ENCODE measurements at regions not wholly inside any gene's neighbourhood (a gene's known extent, or its start where the extent isn't known, plus 50 kb on each side); places are given as distances from the start of the nearest gene placed in this dataset.

GRCh38 chr13:47415048-47415447 is 518.2 kb upstream of the HTR2A start:
- intact Hi-C loops (cut with DNase I): no loop called here
- DNase-seq: no peak

GRCh38 chr13:47413526-47413925 is 516.7 kb upstream of the HTR2A start:
- DNase-seq: no peak
- intact Hi-C loops (cut with DNase I): no loop called here

DNA sequence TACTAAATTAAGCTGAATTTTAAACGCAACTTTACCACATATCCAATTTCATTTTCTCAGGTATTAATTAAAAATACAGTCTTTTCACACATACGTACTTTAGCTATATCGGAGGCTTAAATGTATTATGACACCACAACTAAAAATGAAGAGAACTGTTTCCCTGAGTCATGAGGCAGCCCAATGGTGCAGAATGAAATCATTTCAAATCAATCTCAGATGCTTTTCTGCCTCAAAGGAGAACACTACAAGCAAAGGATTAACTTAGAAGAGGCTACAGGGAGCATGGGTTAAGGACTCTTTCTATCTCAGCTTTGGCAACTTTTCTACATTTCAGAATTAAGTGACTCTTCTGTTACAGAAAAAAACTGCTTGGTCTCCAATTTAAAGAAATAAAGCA is 516.3 kb upstream of the HTR2A start:
- intact Hi-C loops (cut with DNase I): no loop called here

GRCh38 chr13:47409778-47410177 is 512.9 kb upstream of the HTR2A start:
- intact Hi-C loops (cut with DNase I): no loop called here
- no peak for DNase-seq

More for the DNA sequence above, 516.3 kb upstream of the HTR2A start:
- DNase-seq: no peak

DNA sequence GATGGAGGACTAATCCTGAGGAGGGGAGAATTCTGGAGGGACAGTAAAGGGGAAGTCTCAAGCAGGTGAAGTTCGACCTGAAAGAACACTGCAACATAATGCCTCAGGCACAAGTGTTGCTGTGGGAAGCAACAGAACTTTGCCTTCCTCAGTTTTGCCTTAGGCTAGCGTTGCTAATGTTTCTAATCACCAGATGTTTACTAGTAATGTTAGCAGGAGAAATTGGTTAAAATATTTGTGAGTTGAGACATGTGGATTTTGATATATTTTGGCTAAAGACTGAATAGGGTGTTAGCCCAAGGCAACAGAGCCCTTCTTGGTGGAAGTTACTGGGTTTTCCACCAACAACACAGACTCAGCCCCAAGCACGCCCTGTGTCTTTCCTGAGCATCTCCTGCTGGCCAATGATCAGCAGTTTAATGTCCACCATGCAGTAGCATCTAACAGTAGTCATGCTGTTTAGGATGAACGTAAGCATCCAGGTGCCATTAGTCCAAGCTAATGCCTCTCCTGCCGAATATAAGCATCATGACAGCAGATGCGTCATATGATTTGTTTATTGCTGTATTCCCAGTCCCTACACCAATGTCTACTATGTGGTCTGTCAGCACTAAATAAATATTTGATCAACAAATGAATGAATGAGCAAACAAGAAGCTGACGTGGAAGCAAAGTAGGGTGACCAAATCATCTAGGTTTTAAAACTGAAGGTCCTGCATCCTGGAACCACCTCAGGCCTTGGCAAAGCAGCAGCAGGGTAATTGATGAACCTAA is 511.9 kb upstream of the HTR2A start:
- DNase-seq: no peak
- intact Hi-C loops (cut with DNase I): no loop called here

- peak in 4 of 42 donors; percentile 1 to 16 (median 8) for DNase-seq
- intact Hi-C loops (cut with DNase I): no loop called here
Observed at GRCh38 chr13:47407808-47408207, 511.0 kb upstream of the HTR2A start.

- intact Hi-C loops (cut with DNase I): no loop called here
Observed at GRCh38 chr13:47399599-47399998, 502.7 kb upstream of the HTR2A start.

DNA sequence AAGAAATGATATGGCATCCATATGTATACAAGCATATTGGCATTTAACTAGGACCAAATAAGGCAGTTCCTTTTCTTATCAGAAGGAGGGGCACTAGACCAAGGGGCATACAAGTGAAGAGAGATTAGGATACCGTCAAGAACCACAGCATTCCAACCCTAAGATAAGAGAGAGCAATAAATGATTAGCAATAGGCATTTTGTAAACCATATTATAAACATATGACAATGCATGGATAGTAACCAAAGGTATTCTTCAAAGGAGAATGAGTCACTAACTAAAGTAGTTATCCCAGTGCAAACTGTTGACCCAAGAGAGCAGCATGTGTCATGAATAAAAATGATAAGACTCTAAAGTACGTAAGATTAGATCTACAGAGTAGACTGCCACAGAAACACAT is 500.9 kb upstream of the HTR2A start:
- DNase-seq: no peak

More at GRCh38 chr13:47399599-47399998, 502.7 kb upstream of the HTR2A start:
- no peak for DNase-seq

DNA sequence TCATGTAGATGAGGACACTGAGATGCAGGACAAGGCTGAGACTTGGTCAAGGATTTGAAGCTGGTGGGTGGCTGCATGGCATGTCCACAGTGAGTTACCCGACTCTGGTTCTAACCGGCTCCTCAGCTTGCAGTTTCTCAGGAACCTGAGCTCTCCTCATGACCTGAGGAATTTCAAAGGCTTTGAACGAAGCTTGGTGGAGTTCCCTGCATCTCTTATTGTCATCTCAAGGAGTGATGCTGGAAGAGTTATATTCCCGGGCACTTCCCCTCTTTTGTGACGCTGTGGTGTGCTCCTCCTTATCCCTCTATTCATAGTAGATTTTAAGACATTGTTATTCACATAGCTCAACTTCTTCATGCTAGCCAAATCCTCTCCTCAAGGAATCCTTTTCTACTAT is 500.1 kb upstream of the HTR2A start:
- intact Hi-C loops (cut with DNase I): no loop called here
- no peak for DNase-seq

More for the DNA sequence above, 500.9 kb upstream of the HTR2A start:
- intact Hi-C loops (cut with DNase I): no loop called here

GRCh38 chr13:47374741-47375140 is 477.9 kb upstream of the HTR2A start:
- intact Hi-C loops (cut with DNase I): no loop called here
- DNase-seq: no peak

DNA sequence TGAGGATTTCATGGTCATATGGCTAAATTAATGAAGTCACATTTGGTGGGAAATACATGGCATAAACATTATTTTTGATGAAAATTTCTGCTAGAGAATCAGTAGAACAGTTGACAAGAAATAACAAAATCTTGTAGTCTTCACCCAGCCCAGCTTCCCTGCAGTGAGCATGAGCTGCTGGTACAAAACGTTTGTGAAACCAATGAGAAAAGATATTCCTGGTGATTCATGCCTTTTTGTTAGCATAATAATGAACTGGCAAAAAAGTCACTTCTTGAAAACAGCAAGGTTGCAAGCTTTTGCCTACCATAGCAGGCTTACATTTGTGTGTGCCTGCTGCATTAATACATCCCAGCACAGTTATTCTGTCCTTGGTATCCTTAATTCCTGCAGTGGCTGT is 475.9 kb upstream of the HTR2A start:
- no peak for DNase-seq
- intact Hi-C loops (cut with DNase I): no loop called here

GRCh38 chr13:47351798-47352197 is 454.9 kb upstream of the HTR2A start:
- no peak for DNase-seq
- intact Hi-C loops (cut with DNase I): no loop called here

DNA sequence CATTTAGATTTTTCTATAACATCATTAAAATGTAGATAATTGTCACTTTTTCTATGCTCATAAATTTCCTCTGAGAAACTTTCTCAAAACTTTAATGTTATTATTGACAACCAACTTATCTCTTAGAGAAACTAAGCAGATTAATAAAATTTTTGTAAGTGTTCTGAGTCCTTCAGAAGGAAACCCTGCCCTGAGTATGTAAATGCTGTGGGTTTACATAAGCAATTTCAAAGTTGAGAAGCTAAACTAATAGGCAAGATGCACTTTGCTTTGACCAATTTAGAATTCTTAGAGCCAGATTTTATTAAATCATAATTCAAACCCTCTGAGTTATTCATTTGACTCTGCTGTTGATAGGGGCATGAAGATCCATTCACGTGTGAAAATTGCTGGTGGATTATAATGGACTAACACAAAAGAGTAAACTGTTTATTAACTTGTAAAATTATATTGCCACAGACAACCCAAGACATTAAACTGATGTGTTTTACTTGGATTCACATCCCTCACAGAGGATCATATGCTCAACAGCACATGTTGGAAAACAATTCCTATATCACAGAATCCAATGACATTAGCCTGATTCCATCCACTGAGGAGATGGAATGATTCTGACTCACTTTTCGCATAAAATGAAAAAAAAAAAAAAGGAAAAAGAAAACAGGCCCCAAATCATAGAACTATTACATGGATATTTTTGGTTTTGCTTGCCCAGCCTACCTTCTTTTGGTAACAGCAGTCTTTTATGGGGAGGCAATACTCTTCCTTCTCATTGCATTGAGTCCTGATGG is 453.7 kb upstream of the HTR2A start:
- intact Hi-C loops (cut with DNase I): no loop called here
- no peak for DNase-seq

DNA sequence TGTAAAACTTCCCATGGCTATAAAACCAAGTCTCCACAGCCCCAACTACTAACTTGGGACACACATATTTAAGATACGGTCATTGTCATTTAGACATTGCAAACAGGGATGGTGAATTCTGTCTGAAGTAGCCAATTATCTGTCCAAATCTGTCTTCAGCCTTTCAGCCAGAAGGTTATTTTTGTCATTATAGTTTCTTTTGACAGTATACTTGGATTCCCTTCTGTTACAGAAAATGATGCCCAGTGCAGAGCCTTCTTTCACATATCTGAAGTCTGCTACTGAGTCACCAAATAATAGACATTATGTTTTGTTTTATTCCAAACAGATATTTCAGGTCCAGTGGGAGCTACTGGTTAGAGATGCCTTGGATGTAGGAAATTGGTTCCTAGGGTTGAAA is 452.4 kb upstream of the HTR2A start:
- intact Hi-C loops (cut with DNase I): no loop called here
- DNase-seq: no peak

GRCh38 chr13:47337781-47338507 is 441.1 kb upstream of the HTR2A start:
- DNase-seq: no peak
- intact Hi-C loops (cut with DNase I): no loop called here

- intact Hi-C loops (cut with DNase I): no loop called here
- no peak for DNase-seq
Observed at GRCh38 chr13:47334173-47334572, 437.3 kb upstream of the HTR2A start.

GRCh38 chr13:47332149-47332548 is 435.3 kb upstream of the HTR2A start:
- DNase-seq: no peak
- intact Hi-C loops (cut with DNase I): no loop called here

- DNase-seq: no peak
- intact Hi-C loops (cut with DNase I): no loop called here
Observed at GRCh38 chr13:47330031-47330430, 433.2 kb upstream of the HTR2A start.

DNA sequence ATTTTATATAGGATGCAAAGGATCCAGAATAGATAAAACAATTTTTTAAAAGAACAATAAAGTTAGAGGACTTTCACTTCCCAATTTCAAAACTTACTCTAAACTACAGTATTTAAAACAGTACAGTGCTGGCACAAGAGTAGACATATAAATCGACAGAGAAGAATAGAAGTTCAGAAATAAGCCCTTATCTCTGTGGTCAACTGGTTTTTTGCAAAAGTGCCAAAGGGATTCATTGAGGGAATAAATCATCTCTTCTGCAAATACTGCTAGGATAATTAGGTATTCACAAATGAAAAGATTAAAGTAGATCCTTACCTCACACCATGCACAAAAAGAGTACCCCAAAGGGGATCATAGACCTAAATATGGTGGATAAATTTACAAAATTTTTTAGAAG is 431.0 kb upstream of the HTR2A start:
- intact Hi-C loops (cut with DNase I): no loop called here
- no peak for DNase-seq

GRCh38 chr13:47326061-47326460 is 429.2 kb upstream of the HTR2A start:
- intact Hi-C loops (cut with DNase I): no loop called here
- no peak for DNase-seq

All from head of caudate nucleus (tissue), 42 donors.